H9 (cell line): ENCODE measurements at regions not wholly inside any gene's neighbourhood (a gene's known extent, or its start where the extent isn't known, plus 50 kb on each side); places are given as distances from the start of the nearest gene placed in this dataset.

Source experiments
- DNase-seq: peaks from one replicate; pipeline ENCODE4 v3.0.0-alpha.2; 2017
- H2AFZ ChIP-seq: one replicate; pipeline ENCODE4 v1.6.1; 2013; ENCODE audit warnings: mild to moderate bottlenecking, low read length, control low read depth, moderate library complexity
- H2AK5ac ChIP-seq: 2 replicates; pipeline ENCODE4 v1.6.1; 2013; ENCODE audit warnings: low read length, control low read depth, mixed read lengths; ENCODE audit not compliant: insufficient read length
- H2BK120ac ChIP-seq: one replicate; pipeline ENCODE4 v1.6.1; 2013; ENCODE audit warnings: low read depth, mild to moderate bottlenecking, low read length, control low read depth, inconsistent platforms; ENCODE audit not compliant: poor library complexity, severe bottlenecking
- H2BK12ac ChIP-seq: 2 replicates; pipeline ENCODE4 v1.6.1; 2013; ENCODE audit warnings: low read length, control low read depth, mixed read lengths, low read depth; ENCODE audit not compliant: insufficient read length
- H2BK15ac ChIP-seq: 2 replicates; pipeline ENCODE4 v1.6.1; 2013; ENCODE audit warnings: low read depth, low read length, control low read depth
- H2BK20ac ChIP-seq: one replicate; pipeline ENCODE4 v1.6.1; 2013; ENCODE audit warnings: low read depth, mild to moderate bottlenecking, low read length, control low read depth, inconsistent platforms; ENCODE audit not compliant: poor library complexity, severe bottlenecking
- H2BK5ac ChIP-seq: 2 replicates; pipeline ENCODE4 v1.6.1; 2013; ENCODE audit warnings: low read length, control low read depth, mixed read lengths; ENCODE audit not compliant: insufficient read length
- H3K14ac ChIP-seq: 2 replicates; pipeline ENCODE4 v1.6.1; 2013; ENCODE audit warnings: low read length, control low read depth; ENCODE audit not compliant: insufficient read depth
- H3K18ac ChIP-seq: 2 replicates; pipeline ENCODE4 v1.6.1; 2013; ENCODE audit warnings: low read depth, mild to moderate bottlenecking, mixed read lengths, low read length, control low read depth; ENCODE audit not compliant: insufficient read length
- H3K23ac ChIP-seq: 2 replicates; pipeline ENCODE4 v1.6.1; 2013; ENCODE audit warnings: low read length, control low read depth, mixed read lengths, low read depth; ENCODE audit not compliant: insufficient read length
- H3K23me2 ChIP-seq: 2 replicates; pipeline ENCODE4 v1.6.1; 2013; ENCODE audit warnings: low read depth, mild to moderate bottlenecking, mixed read lengths, low read length, control low read depth; ENCODE audit not compliant: insufficient read length, poor library complexity, severe bottlenecking
- H3K27ac ChIP-seq: 2 replicates; pipeline ENCODE4 v1.5.1; 2013; ENCODE audit warnings: low read length, control low read depth, mixed read lengths, low read depth; ENCODE audit not compliant: insufficient read length
- H3K27me3 ChIP-seq: 2 replicates; pipeline ENCODE4 v1.6.1; 2013; ENCODE audit warnings: low read length, control low read depth, inconsistent platforms; ENCODE audit not compliant: insufficient read depth
- H3K4ac ChIP-seq: 2 replicates; pipeline ENCODE4 v1.6.1; 2013; ENCODE audit warnings: low read depth, mild to moderate bottlenecking, control low read depth, inconsistent platforms, low read length, moderate library complexity
- H3K4me1 ChIP-seq: 2 replicates; pipeline ENCODE4 v1.6.1; 2013; ENCODE audit warnings: low read length, control low read depth, inconsistent platforms; ENCODE audit not compliant: insufficient read depth
- H3K4me2 ChIP-seq: 2 replicates; pipeline ENCODE4 v1.6.1; 2013; ENCODE audit warnings: low read length, control low read depth, mixed read lengths; ENCODE audit not compliant: insufficient read length, insufficient read depth
- H3K56ac ChIP-seq: 2 replicates; pipeline ENCODE4 v1.6.1; 2013; ENCODE audit warnings: low read depth, mild to moderate bottlenecking, mixed read lengths, low read length, control low read depth; ENCODE audit not compliant: insufficient read length
- H3K79me1 ChIP-seq: 2 replicates; pipeline ENCODE4 v1.6.1; 2013; ENCODE audit warnings: low read depth, mild to moderate bottlenecking, moderate library complexity, low read length, control low read depth, inconsistent platforms; ENCODE audit not compliant: insufficient read depth, poor library complexity, severe bottlenecking
- H3K79me2 ChIP-seq: 2 replicates; pipeline ENCODE4 v1.6.1; 2013; ENCODE audit warnings: low read length, control low read depth, inconsistent platforms; ENCODE audit not compliant: insufficient read depth
- H3K9ac ChIP-seq: 2 replicates; pipeline ENCODE4 v1.6.1; 2013; ENCODE audit warnings: low read length, control low read depth, mixed read lengths; ENCODE audit not compliant: insufficient read length; ENCODE audit errors: extremely low read depth
- H3K9me3 ChIP-seq: one replicate; pipeline ENCODE4 v1.6.1; 2013; ENCODE audit warnings: low read depth, low read length, inconsistent platforms; ENCODE audit not compliant: control insufficient read depth
- H3T11ph ChIP-seq: one replicate; pipeline ENCODE4 v1.6.1; 2013; ENCODE audit warnings: mild to moderate bottlenecking, low read length, control low read depth, inconsistent platforms
- H4K20me1 ChIP-seq: one replicate; pipeline ENCODE4 v1.6.1; 2013; ENCODE audit not compliant: control insufficient read depth, insufficient read length, insufficient read depth
- H4K5ac ChIP-seq: 2 replicates; pipeline ENCODE4 v1.6.1; 2013; ENCODE audit warnings: low read depth, mild to moderate bottlenecking, mixed read lengths, low read length, control low read depth; ENCODE audit not compliant: insufficient read length
- H4K8ac ChIP-seq: replicated peaks from 2 replicates; pipeline ENCODE4 v1.6.1; 2013; ENCODE audit warnings: low read length, control low read depth, mixed read lengths, low read depth; ENCODE audit not compliant: insufficient read length
- H4K91ac ChIP-seq: 2 replicates; pipeline ENCODE4 v1.6.1; 2013; ENCODE audit warnings: low read depth, mild to moderate bottlenecking, moderate library complexity, mixed read lengths, low read length, control low read depth; ENCODE audit not compliant: insufficient read length
- H3K27ac Mint-ChIP-seq, 3 experiments: 2 replicates in 2 of 3; 3 replicates in 1 of 3; pipeline ENCODE4 v1.8.0; 2020 to 2021; ENCODE audit warnings: mixed read lengths in 3 of 3, mild to moderate bottlenecking in 1 of 3, moderate library complexity in 1 of 3
- H3K27me3 Mint-ChIP-seq: 2 replicates; pipeline ENCODE4 v1.8.0; 2021; ENCODE audit warnings: low read depth, mild to moderate bottlenecking, moderate library complexity, mixed read lengths
- H3K36me3 Mint-ChIP-seq, 3 experiments: 2 replicates in 2 of 3; 3 replicates in 1 of 3; pipeline ENCODE4 v1.8.0; 2020 to 2021; ENCODE audit warnings: low read depth in 3 of 3, mixed read lengths in 3 of 3; ENCODE audit not compliant: insufficient read depth in 1 of 3
- H3K4me1 Mint-ChIP-seq, 2 experiments: 2 replicates each; pipeline ENCODE4 v1.8.0; 2020; ENCODE audit warnings: mixed read lengths in 2 of 2
- H3K4me3 Mint-ChIP-seq, 2 experiments: 2 replicates in 1 of 2; 3 replicates in 1 of 2; pipeline ENCODE4 v1.8.0; 2020 to 2021; ENCODE audit warnings: mild to moderate bottlenecking in 2 of 2, mixed read lengths in 2 of 2, moderate library complexity in 1 of 2
- H3K9me3 Mint-ChIP-seq, 2 experiments: 2 replicates in 1 of 2; 3 replicates in 1 of 2; pipeline ENCODE4 v1.8.0; 2020; ENCODE audit warnings: mild to moderate bottlenecking in 2 of 2, mixed read lengths in 2 of 2, moderate library complexity in 1 of 2
- WGBS: extraction: QIAGEN DNeasy Blood & Tissue Kit; methylation state at CpG from one replicate; pipeline ENCODE4 v1.1.7; 2013; ENCODE audit warnings: missing lambda C conversion rate, low lambda C conversion rate, mixed read lengths; ENCODE audit not compliant: insufficient read length; ENCODE audit errors: extremely low coverage; 5-methylcytosine and 5-hydroxymethylcytosine counted together
- TF ChIP-seq, protein P1 (sequence below): fragments of 200-600 bp; sonication (generic); conservative IDR thresholded peaks from 3 replicates; pipeline ENCODE4 v1.8.0; 2021; ENCODE audit warnings: antibody characterized with exemption, mild to moderate bottlenecking

DNA sequence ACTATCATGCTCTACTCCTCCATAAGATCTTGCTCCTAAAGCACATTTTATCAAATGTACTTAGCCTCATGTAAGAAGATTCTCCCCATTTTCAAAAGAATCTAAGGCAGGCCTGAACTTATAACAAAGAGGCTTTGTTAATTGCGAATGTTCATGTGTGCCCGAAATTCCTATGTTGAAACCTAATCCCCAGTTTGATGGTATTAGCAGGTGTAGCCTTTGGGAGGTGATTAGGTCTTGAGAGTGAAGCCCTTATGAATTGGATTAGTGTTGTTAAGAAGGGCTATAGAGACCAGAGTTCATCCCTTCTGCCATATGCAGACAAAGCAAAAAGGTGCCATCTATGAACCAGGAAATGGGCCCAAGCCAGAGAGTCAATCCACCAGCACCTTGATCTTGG is 234.5 kb downstream of the PAX3 start:
- Histone ChIP-seq H3K14ac (no peak overlapping the region), H2AK5ac (no peak overlapping the region), H4K91ac (no peak overlapping the region), H3K4me1 (no peaks in the 10 kb centered on the region), H4K5ac (no peak overlapping the region), H3K4ac (no peak overlapping the region), H2BK5ac (no peak overlapping the region), H2BK12ac (no peak overlapping the region), H3K79me1 (no peaks in the 10 kb centered on the region), H3K9ac (no peak overlapping the region), H2BK15ac (no peak overlapping the region), H3K9me3 (no peaks in the 10 kb centered on the region), H3T11ph (no peak overlapping the region), H3K79me2 (no peaks in the 10 kb centered on the region), H2BK120ac (no peak overlapping the region), H4K8ac (no peak overlapping the region), H3K4me2 (no peak overlapping the region), H3K56ac (no peak overlapping the region), H3K18ac (no peak overlapping the region), H4K20me1 (no peaks in the 10 kb centered on the region), H3K27me3 (no peaks in the 10 kb centered on the region), H3K23me2 (no peaks in the 10 kb centered on the region), H3K23ac (no peak overlapping the region), H2BK20ac (no peak overlapping the region), H3K27ac (no peak overlapping the region), H2AFZ (no peak overlapping the region)
- peaks cover 81% of the 10 kb centered on the region for H3K27me3 Mint-ChIP-seq
- TF ChIP-seq, protein P1, sequence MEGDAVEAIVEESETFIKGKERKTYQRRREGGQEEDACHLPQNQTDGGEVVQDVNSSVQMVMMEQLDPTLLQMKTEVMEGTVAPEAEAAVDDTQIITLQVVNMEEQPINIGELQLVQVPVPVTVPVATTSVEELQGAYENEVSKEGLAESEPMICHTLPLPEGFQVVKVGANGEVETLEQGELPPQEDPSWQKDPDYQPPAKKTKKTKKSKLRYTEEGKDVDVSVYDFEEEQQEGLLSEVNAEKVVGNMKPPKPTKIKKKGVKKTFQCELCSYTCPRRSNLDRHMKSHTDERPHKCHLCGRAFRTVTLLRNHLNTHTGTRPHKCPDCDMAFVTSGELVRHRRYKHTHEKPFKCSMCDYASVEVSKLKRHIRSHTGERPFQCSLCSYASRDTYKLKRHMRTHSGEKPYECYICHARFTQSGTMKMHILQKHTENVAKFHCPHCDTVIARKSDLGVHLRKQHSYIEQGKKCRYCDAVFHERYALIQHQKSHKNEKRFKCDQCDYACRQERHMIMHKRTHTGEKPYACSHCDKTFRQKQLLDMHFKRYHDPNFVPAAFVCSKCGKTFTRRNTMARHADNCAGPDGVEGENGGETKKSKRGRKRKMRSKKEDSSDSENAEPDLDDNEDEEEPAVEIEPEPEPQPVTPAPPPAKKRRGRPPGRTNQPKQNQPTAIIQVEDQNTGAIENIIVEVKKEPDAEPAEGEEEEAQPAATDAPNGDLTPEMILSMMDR: no peak
- no peaks in the 10 kb centered on the region for H3K36me3 Mint-ChIP-seq
- H3K4me3 Mint-ChIP-seq: no peak overlapping the region
- DNase-seq: no peak
- no peak overlapping the region for H3K27ac Mint-ChIP-seq
- peaks cover 0 to 2% of the 10 kb centered on the region in 2 experiments; a peak in 1 of 5 replicates for H3K9me3 Mint-ChIP-seq
- no CpG with 5 or more reads among the region's 2 CpGs for WGBS
- peaks cover 0 to 9% of the 10 kb centered on the region in 2 experiments; a peak in 2 of 4 replicates for H3K4me1 Mint-ChIP-seq
